ENCODE measurements at regions not wholly inside any gene's neighbourhood (a gene's known extent, or its start where the extent isn't known, plus 50 kb on each side); places are given as distances from the start of the nearest gene placed in this dataset.

GRCh38 chr11:43582863-43583462 is 97.6 kb upstream of the HSD17B12 start:
- H3K9me3 ChIP-seq (ENCODE audit: control extremely low read depth in 1 of 5, control insufficient read depth in 4 of 5, insufficient read depth in 2 of 5, low read depth in 1 of 5, low read length in 4 of 5) = no peaks in the 10 kb centered on the region
- POLR2A ChIA-PET = no interaction called here
- peaks cover 17 to 88% (median 50%) of the 10 kb centered on the region in 5 experiments for H3K27me3 ChIP-seq (replicated peaks in 2 of 5; ENCODE audit: control insufficient read depth in 4 of 5, insufficient read depth in 5 of 5, low read length in 4 of 5)

GRCh38 chr11:43583548-43583947 is 97.0 kb upstream of the HSD17B12 start:
- no peak overlapping the region for H3K4me3 ChIP-seq (ENCODE audit: control insufficient read depth in 1 of 7, extremely low read depth in 1 of 7, insufficient read depth in 4 of 7, low read depth in 2 of 7, low read length in 6 of 7)
- H3K36me3 ChIP-seq (ENCODE audit: control insufficient read depth in 4 of 4, insufficient read depth in 4 of 4, low read length in 3 of 4) = no peaks in the 10 kb centered on the region
- CTCF ChIA-PET = interaction anchor here (0.6 to 1.8 kb wide), 3 partner anchors 8 to 63 kb away, joined by 3 to 6 read pairs (median 4); no protein-coding TSS in a partner anchor
- POLR2A ChIA-PET = no interaction called here
- no peak overlapping the region for H3K27ac ChIP-seq (ENCODE audit: insufficient read depth in 1 of 2, low read depth in 1 of 2, low read length in 2 of 2, poor library complexity in 1 of 2, severe bottlenecking in 2 of 2)
- no peaks in the 10 kb centered on the region for H3K9me3 ChIP-seq (ENCODE audit: control extremely low read depth in 1 of 5, control insufficient read depth in 4 of 5, insufficient read depth in 2 of 5, low read depth in 1 of 5, low read length in 4 of 5)
- peaks cover 17 to 86% (median 49%) of the 10 kb centered on the region in 5 experiments for H3K27me3 ChIP-seq (replicated peaks in 2 of 5; ENCODE audit: control insufficient read depth in 4 of 5, insufficient read depth in 5 of 5, low read length in 4 of 5)
- H3K4me1 ChIP-seq (ENCODE audit: control extremely low read depth in 1 of 4, control insufficient read depth in 4 of 4, insufficient read depth in 4 of 4, low read length in 3 of 4) = peaks cover 0 to 31% (median 26%) of the 10 kb centered on the region in 4 experiments
- 25% methylated on average over 5 of the region's 6 CpGs for WGBS (ENCODE audit: insufficient coverage)
- DNase-seq = no peak

More at GRCh38 chr11:43582863-43583462, 97.6 kb upstream of the HSD17B12 start:
- no peak overlapping the region for H3K4me3 ChIP-seq (ENCODE audit: control insufficient read depth in 1 of 7, extremely low read depth in 1 of 7, insufficient read depth in 4 of 7, low read depth in 2 of 7, low read length in 6 of 7)
- H3K36me3 ChIP-seq (ENCODE audit: control insufficient read depth in 4 of 4, insufficient read depth in 4 of 4, low read length in 3 of 4) = no peaks in the 10 kb centered on the region
- peaks cover 0 to 34% (median 27%) of the 10 kb centered on the region in 4 experiments for H3K4me1 ChIP-seq (ENCODE audit: control extremely low read depth in 1 of 4, control insufficient read depth in 4 of 4, insufficient read depth in 4 of 4, low read length in 3 of 4)
- H3K27ac ChIP-seq (ENCODE audit: insufficient read depth in 1 of 2, low read depth in 1 of 2, low read length in 2 of 2, poor library complexity in 1 of 2, severe bottlenecking in 2 of 2) = no peak overlapping the region
- DNase-seq = no peak
- WGBS (ENCODE audit: insufficient coverage) = 22% methylated on average over 18 of the region's 26 CpGs
- CTCF ChIA-PET = interaction anchor here (0.6 to 1.8 kb wide), 4 partner anchors 8 to 269 kb away, joined by 3 to 6 read pairs (median 4); no protein-coding TSS in a partner anchor

- peaks cover 16 to 75% (median 44%) of the 10 kb centered on the region in 5 experiments for H3K27me3 ChIP-seq (replicated peaks in 2 of 5; ENCODE audit: control insufficient read depth in 4 of 5, insufficient read depth in 5 of 5, low read length in 4 of 5)
- POLR2A ChIA-PET = no interaction called here
These were observed 94.5 kb upstream of the HSD17B12 start for GRCh38 chr11:43585877-43586608.

GRCh38 chr11:43589601-43590250 is 90.8 kb upstream of the HSD17B12 start:
- CTCF ChIA-PET = no interaction called here
- Histone ChIP-seq H3K4me1 (ENCODE audit: control extremely low read depth in 1 of 4, control insufficient read depth in 4 of 4, insufficient read depth in 4 of 4, low read length in 3 of 4) (no peaks in the 10 kb centered on the region), H3K36me3 (ENCODE audit: control insufficient read depth in 4 of 4, insufficient read depth in 4 of 4, low read length in 3 of 4) (no peaks in the 10 kb centered on the region), H3K27me3 (replicated peaks in 2 of 5; ENCODE audit: control insufficient read depth in 4 of 5, insufficient read depth in 5 of 5, low read length in 4 of 5) (peaks cover 12 to 61% (median 20%) of the 10 kb centered on the region in 5 experiments), H3K4me3 (ENCODE audit: control insufficient read depth in 1 of 7, extremely low read depth in 1 of 7, insufficient read depth in 4 of 7, low read depth in 2 of 7, low read length in 6 of 7) (no peak overlapping the region), H3K27ac (ENCODE audit: insufficient read depth in 1 of 2, low read depth in 1 of 2, low read length in 2 of 2, poor library complexity in 1 of 2, severe bottlenecking in 2 of 2) (no peak overlapping the region), H3K9me3 (ENCODE audit: control extremely low read depth in 1 of 5, control insufficient read depth in 4 of 5, insufficient read depth in 2 of 5, low read depth in 1 of 5, low read length in 4 of 5) (no peaks in the 10 kb centered on the region)
- no peak for DNase-seq
- WGBS (ENCODE audit: insufficient coverage) = 90% methylated on average over 4 of the region's 5 CpGs
- POLR2A ChIA-PET = no interaction called here

More at GRCh38 chr11:43585877-43586608, 94.5 kb upstream of the HSD17B12 start:
- Histone ChIP-seq H3K36me3 (ENCODE audit: control insufficient read depth in 4 of 4, insufficient read depth in 4 of 4, low read length in 3 of 4) (no peaks in the 10 kb centered on the region), H3K9me3 (ENCODE audit: control extremely low read depth in 1 of 5, control insufficient read depth in 4 of 5, insufficient read depth in 2 of 5, low read depth in 1 of 5, low read length in 4 of 5) (no peaks in the 10 kb centered on the region), H3K27ac (ENCODE audit: insufficient read depth in 1 of 2, low read depth in 1 of 2, low read length in 2 of 2, poor library complexity in 1 of 2, severe bottlenecking in 2 of 2) (no peak overlapping the region), H3K4me1 (ENCODE audit: control extremely low read depth in 1 of 4, control insufficient read depth in 4 of 4, insufficient read depth in 4 of 4, low read length in 3 of 4) (peaks cover 0 to 13% (median 9%) of the 10 kb centered on the region in 4 experiments), H3K4me3 (ENCODE audit: control insufficient read depth in 1 of 7, extremely low read depth in 1 of 7, insufficient read depth in 4 of 7, low read depth in 2 of 7, low read length in 6 of 7) (no peak overlapping the region)
- CTCF ChIA-PET = interaction anchor here (1.2 to 2.9 kb wide), 3 partner anchors 12 to 18 kb away, joined by 3 to 7 read pairs (median 5); no protein-coding TSS in a partner anchor
- 71% methylated on average over 1 of the region's 1 CpG for WGBS (ENCODE audit: insufficient coverage)
- peak in 2 of 3 donors; percentile 38 to 52 for DNase-seq

GRCh38 chr11:43601511-43601910 is 79.0 kb upstream of the HSD17B12 start:
- Histone ChIP-seq H3K36me3 (ENCODE audit: control insufficient read depth in 4 of 4, insufficient read depth in 4 of 4, low read length in 3 of 4) (no peaks in the 10 kb centered on the region), H3K27ac (ENCODE audit: insufficient read depth in 1 of 2, low read depth in 1 of 2, low read length in 2 of 2, poor library complexity in 1 of 2, severe bottlenecking in 2 of 2) (no peak overlapping the region), H3K27me3 (replicated peaks in 2 of 5; ENCODE audit: control insufficient read depth in 4 of 5, insufficient read depth in 5 of 5, low read length in 4 of 5) (peaks cover 0 to 52% (median 11%) of the 10 kb centered on the region in 5 experiments), H3K4me3 (ENCODE audit: control insufficient read depth in 1 of 7, extremely low read depth in 1 of 7, insufficient read depth in 4 of 7, low read depth in 2 of 7, low read length in 6 of 7) (no peak overlapping the region), H3K4me1 (ENCODE audit: control extremely low read depth in 1 of 4, control insufficient read depth in 4 of 4, insufficient read depth in 4 of 4, low read length in 3 of 4) (no peaks in the 10 kb centered on the region), H3K9me3 (ENCODE audit: control extremely low read depth in 1 of 5, control insufficient read depth in 4 of 5, insufficient read depth in 2 of 5, low read depth in 1 of 5, low read length in 4 of 5) (no peaks in the 10 kb centered on the region)
- 40% methylated on average over 1 of the region's 1 CpG for WGBS (ENCODE audit: insufficient coverage)
- ChIA-PET CTCF (interaction anchor here (0.9 to 1.0 kb wide), 2 partner anchors 20 to 30 kb away, joined by 3 read pairs; no protein-coding TSS in a partner anchor), POLR2A (no interaction called here)
- no peak for DNase-seq

- Histone ChIP-seq H3K9me3 (ENCODE audit: control extremely low read depth in 1 of 5, control insufficient read depth in 4 of 5, insufficient read depth in 2 of 5, low read depth in 1 of 5, low read length in 4 of 5) (no peaks in the 10 kb centered on the region), H3K36me3 (ENCODE audit: control insufficient read depth in 4 of 4, insufficient read depth in 4 of 4, low read length in 3 of 4) (no peaks in the 10 kb centered on the region), H3K4me1 (ENCODE audit: control extremely low read depth in 1 of 4, control insufficient read depth in 4 of 4, insufficient read depth in 4 of 4, low read length in 3 of 4) (no peaks in the 10 kb centered on the region), H3K4me3 (ENCODE audit: control insufficient read depth in 1 of 7, extremely low read depth in 1 of 7, insufficient read depth in 4 of 7, low read depth in 2 of 7, low read length in 6 of 7) (no peak overlapping the region), H3K27me3 (replicated peaks in 2 of 5; ENCODE audit: control insufficient read depth in 4 of 5, insufficient read depth in 5 of 5, low read length in 4 of 5) (peaks cover 0 to 42% (median 13%) of the 10 kb centered on the region in 5 experiments), H3K27ac (ENCODE audit: insufficient read depth in 1 of 2, low read depth in 1 of 2, low read length in 2 of 2, poor library complexity in 1 of 2, severe bottlenecking in 2 of 2) (no peak overlapping the region)
- WGBS (ENCODE audit: insufficient coverage) = 100% methylated on average over 2 of the region's 2 CpGs
- ChIA-PET CTCF (interaction anchor here (0.9 to 1.0 kb wide), 3 partner anchors 17 to 29 kb away, joined by 3 read pairs; no protein-coding TSS in a partner anchor), POLR2A (interaction anchor here (0.5 kb wide), 1 partner anchor 54 kb away, joined by 3 read pairs; no protein-coding TSS in a partner anchor)
- no peak for DNase-seq
These were observed 77.9 kb upstream of the HSD17B12 start for GRCh38 chr11:43602670-43603069.

All from common myeloid progenitor, CD34-positive (primary cell).